ENCODE measurements at regions not wholly inside any gene's neighbourhood (a gene's known extent, or its start where the extent isn't known, plus 50 kb on each side); places are given as distances from the start of the nearest gene placed in this dataset.

DNA sequence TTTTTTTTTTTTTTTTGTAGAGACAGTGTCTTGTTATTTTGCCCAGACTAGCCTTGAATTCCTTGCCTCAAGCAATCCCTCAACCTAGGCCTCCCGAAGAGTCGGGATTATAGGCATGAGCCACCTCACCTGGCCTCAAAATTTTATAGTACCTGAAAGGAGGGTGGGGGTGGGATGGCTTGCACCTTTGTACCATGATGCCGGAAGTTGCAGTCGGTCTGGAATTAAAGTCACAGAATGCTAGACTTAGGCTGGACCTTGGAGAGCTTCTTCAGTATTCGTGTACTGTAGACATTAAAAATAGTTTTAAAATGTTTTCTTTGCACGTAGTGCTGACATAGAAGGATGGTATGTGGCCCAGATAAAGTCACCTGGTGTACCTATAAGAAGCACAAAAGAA, 280.9 kb downstream of the STIM2 start:
- Histone ChIP-seq H3K9me3 (peaks cover 0 to 7% (median 2%) of the 10 kb centered on the region in 4 donors), H3K27me3 (no peaks in the 10 kb centered on the region), H3K4me3 (no peak overlapping the region), H3K4me1 (no peaks in the 10 kb centered on the region), H3K36me3 (no peaks in the 10 kb centered on the region), H3K27ac (no peak overlapping the region)
- no peak for DNase-seq
- WGBS, 5 donors, result 84 to 93% (median 85%) methylated on average over 5 to 6 of the region's 6 CpGs
- TF ChIP-seq EP300 (IDR thresholded peaks at IDR 0.05), result no peak
- TF ChIP-seq, protein P1, sequence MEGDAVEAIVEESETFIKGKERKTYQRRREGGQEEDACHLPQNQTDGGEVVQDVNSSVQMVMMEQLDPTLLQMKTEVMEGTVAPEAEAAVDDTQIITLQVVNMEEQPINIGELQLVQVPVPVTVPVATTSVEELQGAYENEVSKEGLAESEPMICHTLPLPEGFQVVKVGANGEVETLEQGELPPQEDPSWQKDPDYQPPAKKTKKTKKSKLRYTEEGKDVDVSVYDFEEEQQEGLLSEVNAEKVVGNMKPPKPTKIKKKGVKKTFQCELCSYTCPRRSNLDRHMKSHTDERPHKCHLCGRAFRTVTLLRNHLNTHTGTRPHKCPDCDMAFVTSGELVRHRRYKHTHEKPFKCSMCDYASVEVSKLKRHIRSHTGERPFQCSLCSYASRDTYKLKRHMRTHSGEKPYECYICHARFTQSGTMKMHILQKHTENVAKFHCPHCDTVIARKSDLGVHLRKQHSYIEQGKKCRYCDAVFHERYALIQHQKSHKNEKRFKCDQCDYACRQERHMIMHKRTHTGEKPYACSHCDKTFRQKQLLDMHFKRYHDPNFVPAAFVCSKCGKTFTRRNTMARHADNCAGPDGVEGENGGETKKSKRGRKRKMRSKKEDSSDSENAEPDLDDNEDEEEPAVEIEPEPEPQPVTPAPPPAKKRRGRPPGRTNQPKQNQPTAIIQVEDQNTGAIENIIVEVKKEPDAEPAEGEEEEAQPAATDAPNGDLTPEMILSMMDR (IDR thresholded peaks at IDR 0.05), result no peak
- intact Hi-C loops (cut with DNase I; ENCODE audit: low total_unique reads), result no loop called here

DNA sequence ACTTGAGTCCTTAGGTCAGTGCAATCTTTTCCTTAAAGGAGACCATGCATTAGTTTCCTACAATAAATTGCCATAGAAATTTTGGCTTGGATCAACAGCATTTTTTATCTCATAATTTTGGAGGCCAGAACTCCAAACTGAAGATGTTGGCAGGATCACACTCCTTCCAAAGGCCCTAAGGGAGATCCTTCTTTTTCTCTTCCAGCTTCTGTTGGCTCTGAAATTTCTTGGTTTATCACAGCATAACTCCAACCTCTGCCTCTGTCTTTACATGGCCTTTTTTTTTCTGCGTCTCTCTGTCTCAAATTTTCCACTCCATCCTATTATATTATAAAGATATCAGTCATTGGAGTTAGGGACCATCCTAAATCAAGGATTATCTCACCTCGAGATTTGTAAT, 282.2 kb downstream of the STIM2 start:
- no peak for DNase-seq
- intact Hi-C loops (cut with DNase I; ENCODE audit: low total_unique reads), result no loop called here
- TF ChIP-seq POLR2AphosphoS5 (IDR thresholded peaks at IDR 0.05) (no peak), POLR2A (IDR thresholded peaks at IDR 0.05) (no peak), EP300 (IDR thresholded peaks at IDR 0.05) (no peak)
- TF ChIP-seq, protein P1 (IDR thresholded peaks at IDR 0.05), result no peak
- Histone ChIP-seq H3K4me3 (no peak overlapping the region), H3K27ac (no peak overlapping the region), H3K9me3 (peaks cover 0 to 7% (median 2%) of the 10 kb centered on the region in 4 donors), H3K4me1 (no peaks in the 10 kb centered on the region), H3K27me3 (no peaks in the 10 kb centered on the region), H3K36me3 (no peaks in the 10 kb centered on the region)
- WGBS, 5 donors, result 82 to 93% (median 84%) methylated on average over 2 of the region's 2 CpGs

DNA sequence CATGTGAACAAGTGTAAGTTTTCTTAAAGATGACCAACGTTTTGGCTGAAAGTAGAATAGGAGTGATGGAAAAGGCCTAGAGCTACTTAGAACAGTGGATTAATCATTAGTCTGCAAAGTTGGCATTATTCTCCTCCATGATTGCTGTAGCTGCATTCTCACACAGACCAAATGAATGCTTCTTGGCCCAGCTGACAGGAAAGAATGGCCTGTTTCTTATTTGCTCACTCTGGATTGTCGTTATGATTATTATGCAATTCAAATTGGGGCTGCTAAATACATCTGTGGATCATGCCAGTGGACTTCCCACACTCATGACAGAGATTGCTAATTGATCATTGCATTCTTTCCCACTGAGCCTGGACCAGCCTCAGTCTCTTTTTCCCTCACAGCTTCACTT, 285.0 kb downstream of the STIM2 start:
- Histone ChIP-seq H3K27me3 (no peaks in the 10 kb centered on the region), H3K36me3 (no peaks in the 10 kb centered on the region), H3K4me3 (no peak overlapping the region), H3K27ac (no peak overlapping the region), H3K9me3 (no peaks in the 10 kb centered on the region), H3K4me1 (no peaks in the 10 kb centered on the region)
- TF ChIP-seq, protein P1 (IDR thresholded peaks at IDR 0.05), result no peak
- TF ChIP-seq POLR2AphosphoS5 (IDR thresholded peaks at IDR 0.05) (no peak), EP300 (IDR thresholded peaks at IDR 0.05) (no peak), POLR2A (IDR thresholded peaks at IDR 0.05) (no peak)
- 47 to 70% (median 55%) methylated on average over 2 of the region's 2 CpGs for WGBS, 5 donors
- intact Hi-C loops (cut with DNase I; ENCODE audit: low total_unique reads), result no loop called here
- DNase-seq, result no peak

DNA sequence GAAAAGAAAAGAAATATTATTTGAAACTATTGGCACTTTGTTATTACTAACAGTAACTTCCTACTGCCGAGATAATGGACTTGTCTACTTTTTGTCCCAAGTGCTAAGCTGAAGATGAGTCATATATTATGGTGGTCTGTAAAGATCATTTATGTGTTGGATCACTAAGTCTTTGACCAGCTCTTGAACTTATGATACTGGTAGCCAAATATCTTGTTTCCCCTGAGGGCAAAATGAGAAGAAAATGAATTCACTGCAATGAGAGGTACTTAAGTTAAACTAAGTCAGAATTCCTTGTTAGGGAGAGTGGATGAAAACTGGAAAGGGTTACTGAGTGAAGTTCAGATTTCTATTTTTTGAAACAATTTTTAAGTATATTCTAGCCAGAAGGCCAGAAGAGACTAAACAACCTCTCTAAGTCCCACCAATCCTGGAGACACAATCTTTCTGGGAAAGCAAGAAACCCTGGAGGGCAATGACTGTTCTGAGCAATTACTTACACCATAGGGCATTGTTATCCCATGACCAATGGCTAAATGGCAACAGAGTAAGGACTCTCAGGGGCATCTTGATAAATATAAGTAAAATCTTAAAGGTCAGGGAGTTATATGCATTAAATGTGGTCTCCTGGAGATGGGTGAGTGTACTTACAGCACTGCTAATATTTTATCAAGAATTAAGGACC, 287.7 kb downstream of the STIM2 start:
- H3K27ac ChIP-seq, result no peak overlapping the region
- H3K4me3 ChIP-seq, result no peak overlapping the region
- no peak for DNase-seq
- TF ChIP-seq POLR2A (IDR thresholded peaks at IDR 0.05) (no peak), EP300 (IDR thresholded peaks at IDR 0.05) (no peak), POLR2AphosphoS5 (IDR thresholded peaks at IDR 0.05) (no peak)
- TF ChIP-seq, protein P1 (IDR thresholded peaks at IDR 0.05), result no peak
- 83 to 88% (median 85%) methylated on average over 1 of the region's 1 CpG for WGBS, 5 donors
- no peaks in the 10 kb centered on the region for H3K36me3 ChIP-seq
- H3K27me3 ChIP-seq, result no peaks in the 10 kb centered on the region
- H3K9me3 ChIP-seq, result no peaks in the 10 kb centered on the region
- no peaks in the 10 kb centered on the region for H3K4me1 ChIP-seq
- intact Hi-C loops (cut with DNase I; ENCODE audit: low total_unique reads), result no loop called here
